Right forelimb (tissue), 1 donor: ENCODE measurements at regions not wholly inside any gene's neighbourhood (a gene's known extent, or its start where the extent isn't known, plus 50 kb on each side); places are given as distances from the start of the nearest gene placed in this dataset.
"Not testable (repeated sequence)": the region's sequence is repeated elsewhere in the genome, so short reads cannot be mapped to it uniquely, and the experiment has no call there.

Source experiments
- DNase-seq: peaks from one replicate; pipeline ENCODE4 v3.0.0-alpha.2; 2018

GRCh38 chr14:34059037-34059924, 108.4 kb upstream of the EGLN3 start:
- DNase-seq = no peak

GRCh38 chr14:34058510-34058909, 107.6 kb upstream of the EGLN3 start:
- no peak for DNase-seq

GRCh38 chr14:34056046-34056445, 105.2 kb upstream of the EGLN3 start:
- DNase-seq = no peak

DNA sequence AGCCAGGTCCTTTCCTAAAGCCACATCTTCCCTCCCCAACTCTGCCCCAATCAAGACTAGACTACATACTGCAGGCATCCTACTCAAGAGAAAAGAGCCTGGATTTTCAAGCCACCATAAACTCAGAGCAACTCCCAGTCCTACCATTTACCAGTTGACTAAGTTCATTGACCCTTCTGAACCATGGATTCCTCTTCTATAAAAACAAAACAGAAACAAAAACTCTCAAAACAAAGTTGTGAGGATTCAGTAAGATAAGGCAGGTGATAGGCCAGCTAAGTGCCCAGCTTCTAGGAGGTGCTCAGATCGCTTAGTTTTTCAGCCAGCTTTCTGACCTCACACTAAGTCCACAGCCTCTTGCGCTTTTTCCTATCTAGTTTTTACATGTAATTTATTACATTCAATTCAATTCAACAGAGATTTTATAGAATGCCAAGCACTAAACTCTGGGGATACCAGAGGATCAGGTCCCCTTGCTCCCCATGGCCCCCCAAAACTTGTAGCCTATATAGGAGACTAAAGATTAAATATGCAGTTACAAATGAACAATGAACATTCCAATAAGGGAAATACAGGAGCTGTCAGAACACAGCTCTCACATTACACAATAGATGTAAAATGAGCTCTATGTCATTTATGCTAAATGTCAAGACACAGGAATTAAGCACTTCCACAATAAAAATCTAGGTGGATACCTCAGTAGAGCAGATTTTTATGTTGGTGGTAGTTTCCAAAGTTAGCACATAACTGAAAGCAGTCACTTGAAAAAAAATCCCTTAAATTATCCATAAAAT, 104.5 kb upstream of the EGLN3 start:
- DNase-seq = no peak

DNA sequence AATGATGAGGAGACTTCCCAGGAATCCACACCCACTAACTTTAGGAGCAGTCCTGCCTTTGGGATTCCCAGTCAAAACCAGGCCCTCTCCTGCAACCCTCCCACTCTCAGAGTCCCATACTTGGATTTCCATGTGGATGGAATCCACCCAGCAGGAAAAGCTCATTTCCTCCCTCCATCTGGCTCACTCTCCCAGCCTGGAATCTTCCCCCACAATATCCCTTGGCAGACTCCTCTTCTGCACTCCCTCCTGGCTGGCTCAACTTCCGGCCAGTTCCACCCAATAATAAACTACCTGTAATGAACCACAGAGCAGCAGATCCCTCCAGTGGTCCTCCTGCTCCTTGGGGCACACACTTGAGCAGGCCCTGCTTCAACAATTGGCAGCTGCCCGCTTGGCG, 102.8 kb upstream of the EGLN3 start:
- peak; percentile 82 for DNase-seq

GRCh38 chr14:34052658-34053014, 101.8 kb upstream of the EGLN3 start:
- no peak for DNase-seq

DNA sequence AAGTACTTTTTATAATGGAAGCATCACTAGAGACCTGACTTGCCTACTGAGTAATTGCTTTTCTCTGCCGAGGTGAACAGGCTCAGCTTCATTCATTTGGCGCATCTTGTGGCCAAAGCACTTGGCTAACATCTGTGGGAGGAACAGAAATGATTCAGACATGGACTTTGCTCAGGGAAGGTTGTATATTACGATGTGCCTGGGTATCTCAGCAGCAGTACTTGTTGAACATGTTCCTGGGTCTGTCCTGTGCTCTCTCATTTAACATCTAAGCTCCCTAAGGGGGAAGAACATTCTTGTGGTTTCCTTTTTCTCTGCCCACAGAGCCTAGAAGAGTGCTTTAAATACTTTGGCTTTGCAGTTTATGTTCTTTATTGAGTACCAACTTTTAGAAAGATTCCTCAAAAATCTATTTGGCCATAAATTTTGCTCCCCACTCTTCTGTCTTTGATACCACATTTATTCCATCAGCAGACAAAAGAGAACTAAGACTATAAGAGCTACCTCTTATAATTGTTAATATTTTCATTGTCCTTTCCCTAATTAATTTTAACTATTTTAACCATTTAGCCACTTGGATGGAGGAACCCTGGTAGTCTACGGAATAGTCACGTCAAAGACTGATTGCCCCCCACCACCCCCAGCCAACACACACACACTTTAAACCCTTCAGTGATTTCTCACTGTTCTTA, 101.2 kb upstream of the EGLN3 start:
- no peak for DNase-seq

DNA sequence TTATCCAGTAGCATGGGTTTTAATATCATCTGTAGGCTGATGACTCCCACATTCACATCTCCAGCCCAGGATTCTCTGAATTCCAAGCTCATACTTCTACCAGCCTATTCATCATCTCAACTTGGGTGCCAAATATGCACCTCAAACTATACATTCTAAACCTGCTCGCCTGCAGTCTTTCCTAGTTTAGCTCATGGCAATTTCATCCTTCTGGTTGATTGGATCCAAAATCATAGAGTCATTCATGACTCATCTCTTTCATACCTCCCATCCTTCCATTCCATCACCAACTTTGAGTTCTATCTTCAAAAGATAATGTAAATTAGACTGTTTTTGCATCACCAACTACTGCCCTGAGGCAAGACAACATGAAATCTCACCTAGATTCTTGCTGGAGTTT, 99.7 kb upstream of the EGLN3 start:
- no peak for DNase-seq

GRCh38 chr14:34049790-34050189, 98.9 kb upstream of the EGLN3 start:
- peak; percentile 51 for DNase-seq

DNA sequence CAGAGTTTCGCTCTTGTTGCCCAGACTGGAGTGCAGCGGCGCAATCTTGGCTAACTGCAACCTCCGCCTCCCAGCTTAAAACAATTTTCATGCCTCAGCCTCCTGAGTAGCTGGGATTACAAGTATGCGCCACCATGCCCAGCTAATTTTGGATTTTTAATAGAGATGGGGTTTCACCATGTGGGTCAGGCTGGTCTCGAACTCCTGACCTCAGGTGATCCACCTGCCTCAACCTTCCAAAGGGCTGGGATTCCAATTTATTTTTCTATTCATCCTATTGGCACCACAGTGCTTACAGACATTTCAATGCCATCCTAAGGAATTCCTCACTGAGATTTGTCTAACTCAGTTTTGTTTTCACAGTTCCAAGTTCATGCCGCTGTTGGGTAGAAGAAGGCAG, 98.3 kb upstream of the EGLN3 start:
- not testable (repeated sequence) for DNase-seq

DNA sequence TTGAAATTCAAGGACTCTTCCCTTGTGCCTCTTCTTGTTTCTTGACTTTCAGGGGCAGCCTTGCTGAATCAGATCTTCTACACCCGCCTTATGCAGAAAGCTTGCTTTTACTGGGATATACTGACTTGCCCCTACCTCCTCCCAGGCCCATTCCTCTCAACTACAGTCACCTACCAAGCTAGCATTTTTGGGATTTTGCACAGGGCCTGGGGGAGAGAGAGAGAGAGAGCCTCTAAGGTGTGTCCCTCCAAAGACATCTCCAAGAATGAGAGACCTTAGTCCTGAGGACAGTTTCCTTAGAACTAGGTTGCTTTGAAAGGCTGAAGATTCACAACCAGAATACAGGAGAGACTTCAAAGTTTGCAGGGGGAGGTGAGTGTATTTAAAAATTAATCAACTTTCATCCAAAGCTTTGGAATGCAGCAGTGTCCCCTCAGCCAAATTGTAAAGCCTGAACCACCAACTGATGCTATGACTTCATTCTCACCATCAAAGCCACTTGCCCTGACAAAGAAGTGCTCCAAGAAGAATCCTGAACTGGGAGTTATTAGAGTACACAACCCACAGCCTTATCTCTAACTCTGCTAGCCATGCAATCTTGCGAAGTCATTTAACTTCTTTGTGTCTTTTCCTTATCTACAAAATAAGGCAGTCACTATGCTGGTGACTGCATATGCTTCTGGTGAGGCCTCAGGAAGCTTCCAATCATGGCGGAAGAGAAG, 96.1 kb upstream of the EGLN3 start:
- DNase-seq = no peak

GRCh38 chr14:34044666-34045306, 93.9 kb upstream of the EGLN3 start:
- no peak for DNase-seq

- no peak for DNase-seq
Measured at GRCh38 chr14:34044373-34044637, 93.4 kb upstream of the EGLN3 start.

DNA sequence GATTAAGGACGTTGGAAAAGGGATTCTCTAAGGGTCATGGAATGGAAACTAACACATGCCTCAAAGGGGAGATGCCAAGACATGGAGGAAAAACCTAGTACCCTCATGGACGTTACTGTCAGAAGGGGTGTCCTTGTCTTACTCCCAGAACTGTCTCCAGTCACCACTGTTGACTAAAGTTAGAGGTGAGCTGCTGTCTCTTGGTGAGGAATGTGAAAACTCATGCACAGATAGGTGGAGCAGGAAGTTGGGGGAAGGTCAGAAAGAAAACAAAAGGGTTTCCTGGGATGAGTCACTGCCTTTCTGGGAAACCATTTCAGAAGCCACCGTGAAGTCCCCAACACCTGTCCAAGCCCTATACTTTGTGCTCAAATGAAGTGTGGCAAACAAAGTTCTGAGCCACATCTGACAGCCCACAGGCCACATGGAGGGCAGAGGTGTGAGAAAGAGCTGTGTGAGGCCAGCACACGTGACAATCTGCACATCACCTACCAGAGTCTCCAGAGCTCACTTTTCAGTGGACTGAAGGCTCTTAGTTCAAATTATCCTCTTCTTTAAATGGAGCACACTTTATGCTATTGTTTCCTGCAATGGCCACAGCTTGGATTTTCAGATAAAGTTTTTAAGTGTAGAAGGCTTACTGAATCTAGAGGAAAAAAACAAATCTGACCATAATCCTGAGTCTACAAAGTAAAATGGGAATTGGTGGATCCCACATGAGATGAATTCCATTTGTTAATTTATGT, 92.9 kb upstream of the EGLN3 start:
- DNase-seq = no peak

GRCh38 chr14:34041220-34041619, 90.3 kb upstream of the EGLN3 start:
- DNase-seq = no peak

DNA sequence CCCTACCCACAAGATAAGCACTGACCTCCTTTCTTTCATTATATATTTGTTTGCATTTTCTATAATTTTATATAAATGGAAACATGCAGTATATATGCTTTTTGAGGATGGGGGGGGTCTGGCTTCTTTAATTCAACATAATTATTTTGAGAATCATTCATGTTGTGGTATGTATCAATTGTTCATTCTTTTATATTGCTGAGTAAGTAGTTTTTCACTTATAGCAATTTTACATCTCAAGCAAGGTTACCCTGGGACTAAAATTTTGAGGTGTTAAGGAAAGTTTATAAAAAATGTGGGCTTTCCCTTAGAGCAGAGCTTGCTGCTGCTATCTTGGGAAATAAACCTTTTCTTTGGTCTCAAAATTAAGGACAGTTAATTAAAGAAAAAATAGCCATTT, 89.9 kb upstream of the EGLN3 start:
- DNase-seq = no peak

DNA sequence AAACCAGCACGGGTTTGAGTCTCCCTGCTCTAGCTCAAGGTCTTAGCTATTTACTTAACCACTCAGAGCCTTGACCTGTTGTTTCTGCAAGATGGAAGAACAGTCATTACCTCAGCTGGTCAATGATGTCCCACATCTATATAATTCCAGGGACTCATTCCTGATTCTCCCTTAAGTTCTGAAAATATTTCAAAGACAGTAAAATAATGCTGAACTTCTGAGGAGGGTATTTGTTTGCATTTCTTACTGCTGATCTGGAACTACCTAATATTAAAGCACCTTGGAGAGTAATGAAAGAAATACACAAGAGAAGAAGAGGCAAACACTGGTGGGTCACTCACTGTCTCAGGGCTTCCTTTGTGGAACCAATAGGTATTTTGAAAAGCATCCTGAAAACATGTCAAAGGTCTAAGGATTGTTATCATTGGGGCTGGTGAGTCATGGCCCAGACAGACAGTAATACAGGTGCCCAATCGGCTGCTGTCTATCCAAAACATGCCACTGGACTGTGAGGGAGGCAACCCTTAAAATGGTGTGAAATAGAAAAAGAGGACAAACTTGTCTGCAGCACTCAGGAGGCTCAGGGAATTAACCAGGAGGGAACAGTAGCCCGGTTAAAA, 88.7 kb upstream of the EGLN3 start:
- no peak for DNase-seq

GRCh38 chr14:34038358-34039057, 87.6 kb upstream of the EGLN3 start:
- DNase-seq = no peak

DNA sequence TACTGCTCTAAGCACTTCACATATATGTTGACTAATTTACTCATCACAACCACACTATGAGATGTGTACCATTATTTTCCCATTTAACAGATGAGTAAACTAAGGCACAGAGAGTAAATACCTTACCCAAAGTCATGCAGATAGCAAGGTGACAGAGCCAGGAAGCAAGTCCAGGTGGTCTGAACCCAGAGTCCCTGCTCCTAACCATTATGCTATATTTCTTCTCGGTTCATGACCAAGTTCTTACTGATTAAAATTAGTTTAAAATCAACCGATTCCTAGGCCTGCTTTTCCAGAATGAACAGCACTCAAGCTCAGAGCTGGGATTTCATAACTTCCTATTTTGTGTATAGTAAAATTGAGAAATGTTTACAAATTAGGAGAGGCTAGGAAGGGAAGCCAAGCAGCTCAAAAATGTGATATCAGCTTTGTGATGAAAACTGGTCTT, 85.5 kb upstream of the EGLN3 start:
- DNase-seq = no peak

- DNase-seq = no peak
Measured at GRCh38 chr14:34035934-34036250, 85.0 kb upstream of the EGLN3 start.
